GM23338 (cell line): ENCODE measurements at regions not wholly inside any gene's neighbourhood (a gene's known extent, or its start where the extent isn't known, plus 50 kb on each side); places are given as distances from the start of the nearest gene placed in this dataset.
A peak's percentile ranks its signal among the peaks of the same experiment; 100 is the strongest.

Experiments
- ATAC-seq: fragments of 200-7000 bp; cut with Tn5 transposase; 3 replicates; pipeline ENCODE4 v1.9.1; 2020
- DNase-seq: peaks from one replicate; pipeline ENCODE4 v3.0.0-alpha.2; 2015; ENCODE audit warnings: low spot score
- H2AFZ ChIP-seq: fragments of 200-600 bp; sonication (generic); 2 replicates; pipeline ENCODE4 v1.8.0; 2016; ENCODE audit warnings: antibody characterized with exemption, mild to moderate bottlenecking, moderate library complexity
- H3F3A ChIP-seq: fragments of 200-600 bp; sonication (generic); replicated peaks from 2 replicates; pipeline ENCODE4 v1.8.0; 2017; ENCODE audit warnings: antibody characterized with exemption, mixed run types, low read depth
- H3K27ac ChIP-seq: fragments of 200-600 bp; sonication (generic); 2 replicates; pipeline ENCODE4 v1.6.1; 2016; ENCODE audit warnings: low read depth
- H3K27me3 ChIP-seq: fragments of 200-600 bp; sonication (generic); 2 replicates; pipeline ENCODE4 v1.8.0; 2016; ENCODE audit warnings: mild to moderate bottlenecking, mixed run types, moderate library complexity; ENCODE audit not compliant: insufficient read depth
- H3K36me3 ChIP-seq: fragments of 200-600 bp; sonication (generic); 2 replicates; pipeline ENCODE4 v1.8.0; 2016; ENCODE audit warnings: mild to moderate bottlenecking; ENCODE audit not compliant: insufficient read depth
- H3K4me1 ChIP-seq: fragments of 200-600 bp; sonication (generic); 2 replicates; pipeline ENCODE4 v1.8.0; 2016; ENCODE audit warnings: mild to moderate bottlenecking, moderate library complexity; ENCODE audit not compliant: insufficient read depth
- H3K4me2 ChIP-seq: fragments of 200-600 bp; sonication (generic); 2 replicates; pipeline ENCODE4 v1.7.1; 2017; ENCODE audit warnings: mixed run types
- H3K4me3 ChIP-seq: fragments of 200-600 bp; sonication (generic); 2 replicates; pipeline ENCODE4 v1.6.1; 2016; ENCODE audit warnings: mixed run types
- H3K79me2 ChIP-seq: fragments of 200-600 bp; sonication (generic); replicated peaks from 2 replicates; pipeline ENCODE4 v1.8.0; 2017; ENCODE audit warnings: mild to moderate bottlenecking; ENCODE audit not compliant: insufficient read depth
- H3K9me2 ChIP-seq: fragments of 200-600 bp; sonication (generic); 2 replicates; pipeline ENCODE4 v1.8.0; 2017; ENCODE audit not compliant: insufficient read depth
- H4K20me1 ChIP-seq: fragments of 200-600 bp; sonication (generic); replicated peaks from 2 replicates; pipeline ENCODE4 v1.8.0; 2017; ENCODE audit warnings: mild to moderate bottlenecking; ENCODE audit not compliant: insufficient read depth
- H3K27ac Mint-ChIP-seq: 2 replicates; pipeline ENCODE4 v1.8.0; 2020; ENCODE audit warnings: inconsistent platforms, mild to moderate bottlenecking, moderate library complexity, mixed read lengths
- H3K27me3 Mint-ChIP-seq: 3 replicates; pipeline ENCODE4 v1.8.0; 2022; ENCODE audit warnings: low read depth, mild to moderate bottlenecking, moderate library complexity, mixed read lengths, inconsistent platforms; ENCODE audit not compliant: insufficient read depth, poor library complexity
- H3K36me3 Mint-ChIP-seq: 3 replicates; pipeline ENCODE4 v1.8.0; 2021; ENCODE audit warnings: low read depth, mild to moderate bottlenecking, inconsistent platforms, moderate library complexity, mixed read lengths
- H3K4me1 Mint-ChIP-seq: 3 replicates; pipeline ENCODE4 v1.8.0; 2020; ENCODE audit warnings: mild to moderate bottlenecking, inconsistent platforms, mixed read lengths
- H3K4me3 Mint-ChIP-seq: 3 replicates; pipeline ENCODE4 v1.8.0; 2021; ENCODE audit warnings: moderate library complexity, mild to moderate bottlenecking, inconsistent platforms, mixed read lengths
- H3K9me3 Mint-ChIP-seq: 3 replicates; pipeline ENCODE4 v1.8.0; 2020; ENCODE audit warnings: moderate library complexity, mild to moderate bottlenecking, inconsistent platforms, mixed read lengths
- CREB1 ChIP-seq: fragments of 250-450 bp; sonication (Bioruptor Pico); IDR thresholded peaks from 2 replicates; pipeline ENCODE4 v1.5.0; 2020; ENCODE audit warnings: low read depth, mild to moderate bottlenecking, moderate library complexity
- CTCF ChIP-seq, 2 experiments: fragments of 200-600 bp in 1 of 2; sonication (generic) in 1 of 2; conservative IDR thresholded peaks; 2 replicates each; pipeline versions ENCODE4 v1.5.1 to v1.6.1; 2016 to 2017; ENCODE audit warnings: antibody characterized with exemption in 2 of 2, low read depth in 2 of 2, mild to moderate bottlenecking in 2 of 2, moderate library complexity in 1 of 2
- EZH2 ChIP-seq: fragments of 200-600 bp; sonication (generic); IDR thresholded peaks from one replicate; pipeline ENCODE4 v1.8.0; 2017; ENCODE audit warnings: antibody characterized with exemption, mild to moderate bottlenecking, low read depth; ENCODE audit not compliant: unreplicated experiment
- EZH2phosphoT487 ChIP-seq: fragments of 200-600 bp; sonication (generic); IDR thresholded peaks from one replicate; pipeline ENCODE4 v1.8.1; 2018; ENCODE audit warnings: antibody characterized with exemption; ENCODE audit not compliant: unreplicated experiment
- POLR2AphosphoS5 ChIP-seq: IDR thresholded peaks from 2 replicates; pipeline ENCODE4 v1.6.1; 2016; ENCODE audit warnings: antibody characterized with exemption, low read depth
- STAT1 ChIP-seq: IDR thresholded peaks from one replicate; pipeline ENCODE4 v1.6.1; 2016; ENCODE audit warnings: antibody characterized with exemption; ENCODE audit not compliant: unreplicated experiment
- ZNF114 ChIP-seq: fragments of 250-450 bp; sonication (Bioruptor Pico); IDR thresholded peaks from 2 replicates; pipeline ENCODE4 v1.5.0; 2020; ENCODE audit warnings: mild to moderate bottlenecking, moderate library complexity
- ZNF462 ChIP-seq: fragments of 250-450 bp; sonication (Bioruptor Pico); IDR thresholded peaks from 2 replicates; pipeline ENCODE4 v1.5.0; 2020; ENCODE audit warnings: mild to moderate bottlenecking, moderate library complexity

- Histone ChIP-seq H3F3A (no peaks in the 10 kb centered on the region), H3K9me2 (no peaks in the 10 kb centered on the region), H3K4me3 (no peak overlapping the region), H3K4me2 (no peak overlapping the region), H3K27ac (no peak overlapping the region), H4K20me1 (no peaks in the 10 kb centered on the region), H3K36me3 (no peaks in the 10 kb centered on the region), H2AFZ (peak overlapping the region; percentile 45; the same call in 1 of the 2 replicates), H3K79me2 (no peaks in the 10 kb centered on the region), H3K4me1 (peaks cover 11% of the 10 kb centered on the region; the same call in 1 of the 2 replicates), H3K27me3 (no peaks in the 10 kb centered on the region)
- DNase-seq (no peak), ATAC-seq (peak; percentile 71)
- Mint-ChIP-seq H3K9me3 (no peaks in the 10 kb centered on the region), H3K4me3 (no peak overlapping the region), H3K36me3 (no peaks in the 10 kb centered on the region), H3K27ac (no peak overlapping the region), H3K27me3 (peaks cover 2% of the 10 kb centered on the region), H3K4me1 (peaks cover 24% of the 10 kb centered on the region)
- TF ChIP-seq EZH2phosphoT487 (no peak), EZH2 (no peak), ZNF114 (CRISPR knock-in tag) (no peak), CREB1 (CRISPR knock-in tag) (no peak), STAT1 (no peak), CTCF (conservative IDR thresholded peaks at IDR 0.05; ENCODE audit: low read depth in 2 of 2) (no peak)
Observed at GRCh38 chr13:55410398-55411330, 1730.1 kb upstream of the PRR20A start.

GRCh38 chr13:55418095-55418494, 1722.6 kb upstream of the PRR20A start:
- no peaks in the 10 kb centered on the region for H3K9me3 Mint-ChIP-seq
- H3K9me2 ChIP-seq: no peaks in the 10 kb centered on the region
- no peak overlapping the region for H3K4me2 ChIP-seq
- H3K4me1 ChIP-seq: peaks cover 10% of the 10 kb centered on the region; the same call in 1 of the 2 replicates
- H3K27ac Mint-ChIP-seq: peak overlapping the region; percentile 23; the same call in 1 of the 2 replicates
- H3K27me3 Mint-ChIP-seq: no peaks in the 10 kb centered on the region
- DNase-seq: no peak
- no peak overlapping the region for H3K4me3 ChIP-seq
- H3K27me3 ChIP-seq: no peaks in the 10 kb centered on the region
- TF ChIP-seq EZH2 (no peak), ZNF462 (CRISPR knock-in tag) (no peak), POLR2AphosphoS5 (no peak), CREB1 (CRISPR knock-in tag) (no peak), ZNF114 (CRISPR knock-in tag) (no peak)
- no peak for ATAC-seq
- H3F3A ChIP-seq: no peaks in the 10 kb centered on the region
- H3K4me3 Mint-ChIP-seq: no peak overlapping the region
- H3K27ac ChIP-seq: no peak overlapping the region
- H2AFZ ChIP-seq: no peak overlapping the region
- peaks cover 4% of the 10 kb centered on the region; the same call in 2 of the 3 replicates for H3K4me1 Mint-ChIP-seq
- H3K36me3 ChIP-seq: no peaks in the 10 kb centered on the region
- H4K20me1 ChIP-seq: no peaks in the 10 kb centered on the region
- no peaks in the 10 kb centered on the region for H3K79me2 ChIP-seq
- no peaks in the 10 kb centered on the region for H3K36me3 Mint-ChIP-seq
